ENCODE measurements at regions not wholly inside any gene's neighbourhood (a gene's known extent, or its start where the extent isn't known, plus 50 kb on each side); places are given as distances from the start of the nearest gene placed in this dataset.

DNA sequence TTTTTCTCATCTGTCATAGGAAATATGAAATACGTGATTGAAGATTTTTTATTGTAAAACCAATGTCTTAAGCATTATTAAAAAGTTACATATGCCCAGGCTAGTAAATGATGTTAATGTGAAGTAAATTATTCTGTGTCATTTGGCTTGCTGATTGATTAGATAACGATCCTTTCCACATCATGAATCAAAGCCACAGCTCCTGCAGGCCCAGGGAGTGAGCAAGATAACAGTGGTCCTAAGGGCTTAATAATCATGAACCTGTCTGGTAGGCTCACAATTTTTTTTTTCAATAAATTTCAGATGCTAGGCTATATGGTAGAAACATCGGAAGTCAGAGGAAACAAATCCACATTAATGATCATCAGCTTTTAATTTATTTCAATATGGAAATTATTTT lies 269.0 kb upstream of the SLC10A2 start (continued):
- TF ChIP-seq HDAC2 (IDR thresholded peaks at IDR 0.05; ENCODE audit: borderline replicate concordance in 1 of 2, low read depth in 2 of 2, low read length in 2 of 2), result no peak
- TF ChIP-seq RBBP5 (IDR thresholded peaks at IDR 0.05; ENCODE audit: borderline replicate concordance, low read depth, low read length), result no peak
- no peak for TF ChIP-seq PHF8 (conservative IDR thresholded peaks at IDR 0.05; ENCODE audit: low read depth, low read length)
- TF ChIP-seq JUND (IDR thresholded peaks at IDR 0.05; ENCODE audit: low read length), result no peak
- TF ChIP-seq SIX5 (IDR thresholded peaks at IDR 0.05; ENCODE audit: low read depth, low read length), result no peak
- no peak for TF ChIP-seq POLR2A (IDR thresholded peaks at IDR 0.05; ENCODE audit: control extremely low read depth in 1 of 2, low read depth in 2 of 2, low read length in 2 of 2)
